HCT116 (cell line): ENCODE measurements at regions not wholly inside any gene's neighbourhood (a gene's known extent, or its start where the extent isn't known, plus 50 kb on each side); places are given as distances from the start of the nearest gene placed in this dataset.

Source experiments
- ATAC-seq: fragments of 200-7000 bp; cut with Tn5 transposase; 2 replicates; pipeline ENCODE4 v1.9.1; 2020; ENCODE audit warnings: mild to moderate bottlenecking, moderate library complexity
- BruUV-seq: library from RNA; stranded (reverse); fragments of 400-500 nt; replicated peaks from 2 replicates; lab custom pipeline; 2021; lab: Mats Ljungman, UMichigan
- CTCF ChIA-PET: fragments of 300-600 bp; sonication (Branson Sonifier 250); formaldehyde crosslinking; loops from one replicate; lab custom pipeline; 2021; ENCODE audit warnings: antibody characterized with exemption; lab: Charles Lee
- POLR2A ChIA-PET: fragments of 300-600, 350-600 bp; sonication (Branson Sonifier 250); formaldehyde crosslinking; loops from one replicate; lab custom pipeline; 2021; ENCODE audit warnings: antibody characterized with exemption; lab: Charles Lee
- RAD21 ChIA-PET, 2 experiments: fragments of 300-600 bp; sonication (Branson Sonifier 250); formaldehyde crosslinking; loops; one replicate each; lab custom pipeline; 2023; ENCODE audit warnings: low total read pairs in 2 of 2; ENCODE audit not compliant: uncharacterized antibody in 2 of 2, unreplicated experiment in 2 of 2, low non-redundant PET in 1 of 2; lab: Charles Lee
- DNase-seq: peaks from one replicate; pipeline ENCODE4 v3.0.0-alpha.2; 2010; ENCODE audit warnings: low read depth, low spot score
- H2AFZ ChIP-seq: fragments of 200-600 bp; shearing (Covaris generic), sonication (generic); 2 replicates; pipeline ENCODE4 v1.6.1; 2017; ENCODE audit warnings: low read depth, mixed run types, mixed read lengths, antibody characterized with exemption, low read length; ENCODE audit not compliant: poor library complexity, severe bottlenecking
- H3K27ac ChIP-seq: 2 replicates; pipeline ENCODE4 v1.5.1; 2012; ENCODE audit warnings: low read depth, low read length
- H3K27me3 ChIP-seq: fragments of 200-600 bp; sonication (generic); 2 replicates; pipeline ENCODE4 v1.6.1; 2016; ENCODE audit warnings: mixed run types, low read length, mixed read lengths; ENCODE audit not compliant: insufficient read depth
- H3K36me3 ChIP-seq, 2 experiments: fragments of 200-500 bp in 1 of 2; fragments of 200-600 bp in 1 of 2; sonication (Bioruptor generic) in 1 of 2; sonication (generic) in 1 of 2; 2 replicates each; pipeline versions ENCODE4 v1.5.1 to v1.6.1; 2014 to 2016; ENCODE audit warnings: low read length in 2 of 2, inconsistent platforms in 1 of 2, mixed read lengths in 1 of 2, mixed run types in 1 of 2; ENCODE audit not compliant: insufficient read depth in 2 of 2, control insufficient read depth in 1 of 2
- H3K4me1 ChIP-seq, 2 experiments: fragments of 200-600 bp in 1 of 2; sonication (generic) in 1 of 2; 2 replicates each; pipeline versions ENCODE4 v1.5.1 to v1.6.1; 2012 to 2017; ENCODE audit warnings: low read length in 2 of 2, inconsistent platforms in 1 of 2, mild to moderate bottlenecking in 1 of 2, mixed read lengths in 1 of 2, mixed run types in 1 of 2, moderate library complexity in 1 of 2; ENCODE audit not compliant: insufficient read depth in 2 of 2, control insufficient read depth in 1 of 2
- H3K4me2 ChIP-seq: fragments of 200-600 bp; sonication (generic); 2 replicates; pipeline ENCODE4 v1.6.1; 2017; ENCODE audit warnings: mixed run types, low read length, mixed read lengths
- H3K4me3 ChIP-seq, 2 experiments: fragments of 200-600 bp in 1 of 2; sonication (generic) in 1 of 2; replicated peaks in 1 of 2; 2 replicates each; pipeline ENCODE4 v1.5.1; 2011 to 2016; ENCODE audit warnings: low read length in 2 of 2, control low read depth in 1 of 2, low read depth in 1 of 2, mild to moderate bottlenecking in 1 of 2, mixed read lengths in 1 of 2, mixed run types in 1 of 2
- H3K79me2 ChIP-seq: fragments of 200-600 bp; sonication (generic); 2 replicates; pipeline ENCODE4 v1.6.1; 2017; ENCODE audit warnings: mild to moderate bottlenecking, mixed run types, low read length, moderate library complexity, mixed read lengths; ENCODE audit not compliant: insufficient read depth
- H3K9ac ChIP-seq: fragments of 200-600 bp; sonication (generic); 2 replicates; pipeline ENCODE4 v1.6.1; 2016; ENCODE audit warnings: low read length, mixed read lengths
- H3K9me2 ChIP-seq: fragments of 200-600 bp; sonication (generic), shearing (Covaris generic); 2 replicates; pipeline ENCODE4 v1.6.1; 2017; ENCODE audit warnings: mixed run types, mild to moderate bottlenecking, moderate library complexity; ENCODE audit not compliant: insufficient read depth
- H3K9me3 ChIP-seq, 2 experiments: fragments of 200-500 bp in 1 of 2; fragments of 200-600 bp in 1 of 2; sonication (Bioruptor generic) in 1 of 2; sonication (generic) in 1 of 2; 2 replicates each; pipeline ENCODE4 v1.6.1; 2014 to 2017; ENCODE audit warnings: low read length in 2 of 2, mixed read lengths in 2 of 2, inconsistent platforms in 1 of 2, low read depth in 1 of 2, mild to moderate bottlenecking in 1 of 2, mixed run types in 1 of 2, moderate library complexity in 1 of 2; ENCODE audit not compliant: control insufficient read depth in 1 of 2, insufficient read depth in 1 of 2
- H4K20me1 ChIP-seq: fragments of 200-600 bp; sonication (generic), shearing (Covaris generic); 2 replicates; pipeline ENCODE4 v1.6.1; 2017; ENCODE audit warnings: mixed run types, mild to moderate bottlenecking, moderate library complexity; ENCODE audit not compliant: insufficient read depth
- CBX3 ChIP-seq: IDR thresholded peaks from 2 replicates; pipeline ENCODE4 v1.6.1; 2012; ENCODE audit warnings: low read depth
- CEBPB ChIP-seq: IDR thresholded peaks from 2 replicates; pipeline ENCODE4 v1.6.1; 2012; ENCODE audit warnings: low read depth
- EGR1 ChIP-seq: IDR thresholded peaks from 2 replicates; pipeline ENCODE4 v1.6.1; 2012; ENCODE audit warnings: low read depth
- ELF1 ChIP-seq: IDR thresholded peaks from 2 replicates; pipeline ENCODE4 v1.6.1; 2012; ENCODE audit warnings: low read depth, borderline replicate concordance
- EZH2 ChIP-seq: fragments of 200-600 bp; sonication (generic); IDR thresholded peaks from 2 replicates; pipeline ENCODE4 v1.6.1; 2017; ENCODE audit warnings: antibody characterized with exemption, mixed run types
- EZH2phosphoT487 ChIP-seq: fragments of 200-600 bp; IDR thresholded peaks from 2 replicates; pipeline ENCODE4 v1.6.1; 2018; ENCODE audit warnings: antibody characterized with exemption, borderline replicate concordance
- FOSL1 ChIP-seq: IDR thresholded peaks from 2 replicates; pipeline ENCODE4 v1.6.1; 2012; ENCODE audit warnings: low read depth
- SIN3A ChIP-seq: IDR thresholded peaks from 2 replicates; pipeline ENCODE4 v1.6.1; 2012; ENCODE audit warnings: low read depth
- YY1 ChIP-seq: IDR thresholded peaks from 2 replicates; pipeline ENCODE4 v1.6.1; 2011; ENCODE audit warnings: low read length, low read depth, moderate library complexity, mild to moderate bottlenecking; ENCODE audit not compliant: insufficient replicate concordance; ENCODE audit errors: extremely low read depth
- ZNF274 ChIP-seq: fragments of 200-500 bp; sonication (Bioruptor generic); IDR thresholded peaks from 2 replicates; pipeline ENCODE4 v1.6.1; 2014; ENCODE audit warnings: mild to moderate bottlenecking, low read depth, low read length, inconsistent platforms
- intact Hi-C: fragments of 100-400 bp; cut with micrococcal nuclease; formaldehyde crosslinking; loops from 2 replicates; pipeline ENCODE4 v1.10.0; 2022
- TF ChIP-seq, protein P1 (sequence below): IDR thresholded peaks from 2 replicates; pipeline ENCODE4 v1.6.1; 2012
- TF ChIP-seq, protein P2 (sequence below): IDR thresholded peaks from 2 replicates; pipeline ENCODE4 v1.6.1; 2011; ENCODE audit warnings: mild to moderate bottlenecking, low read length, moderate library complexity; ENCODE audit not compliant: insufficient replicate concordance; ENCODE audit errors: extremely low read depth
- TF ChIP-seq, protein P3 (sequence below): IDR thresholded peaks from 2 replicates; pipeline ENCODE4 v1.6.1; 2012; ENCODE audit warnings: low read depth
- TF ChIP-seq, protein P4 (sequence below): IDR thresholded peaks from 2 replicates; pipeline ENCODE4 v1.6.1; 2012

DNA sequence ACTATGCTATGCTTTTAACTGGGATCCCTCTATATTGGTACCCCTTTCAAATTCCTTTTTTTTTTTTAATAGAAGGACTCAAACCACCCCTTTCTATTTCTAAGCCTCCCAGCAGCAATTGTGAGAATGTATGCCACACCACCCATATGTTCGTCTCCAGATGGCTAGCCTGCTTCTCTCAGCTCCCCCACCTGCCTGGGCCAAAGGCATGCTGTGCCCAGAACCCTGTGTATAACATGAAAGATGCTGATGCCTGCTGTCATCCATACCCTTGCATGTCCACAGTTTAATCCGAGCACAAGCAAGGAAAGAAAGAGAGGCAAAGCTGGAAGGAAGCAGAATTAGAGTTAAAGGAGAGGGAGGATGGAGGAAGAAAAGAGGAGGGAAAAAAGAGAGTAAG, 159.5 kb upstream of the CNTN6 start (continued):
- TF ChIP-seq FOSL1 = no peak
- TF ChIP-seq EGR1 = no peak

DNA sequence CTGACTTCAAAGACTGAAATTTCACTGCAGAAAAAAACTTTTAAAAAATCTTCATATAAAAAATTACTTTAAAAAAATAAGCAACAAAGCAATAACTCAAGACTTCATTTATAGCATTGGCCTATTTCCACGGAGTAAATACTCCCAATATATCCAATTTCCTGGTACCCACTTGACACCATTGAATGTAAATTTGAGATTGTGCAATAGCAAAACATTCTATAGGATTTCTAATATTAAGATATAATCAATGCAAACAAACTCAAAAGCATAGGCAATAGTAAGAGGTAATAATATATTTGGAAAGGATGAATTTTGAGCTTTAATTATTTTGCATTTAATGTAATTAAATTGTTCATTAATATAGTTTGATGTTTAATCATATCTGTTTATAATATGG, 148.0 kb upstream of the CNTN6 start:
- DNase-seq (no peak), ATAC-seq (no peak)
- CTCF ChIA-PET = no interaction called here
- TF ChIP-seq FOSL1 = no peak
- TF ChIP-seq CEBPB = no peak
- TF ChIP-seq EZH2phosphoT487 = no peak
- TF ChIP-seq SIN3A = no peak
- TF ChIP-seq EZH2 = no peak
- TF ChIP-seq ZNF274 = no peak
- TF ChIP-seq, protein P1, sequence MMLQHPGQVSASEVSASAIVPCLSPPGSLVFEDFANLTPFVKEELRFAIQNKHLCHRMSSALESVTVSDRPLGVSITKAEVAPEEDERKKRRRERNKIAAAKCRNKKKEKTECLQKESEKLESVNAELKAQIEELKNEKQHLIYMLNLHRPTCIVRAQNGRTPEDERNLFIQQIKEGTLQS = no peak
- TF ChIP-seq, protein P2, sequence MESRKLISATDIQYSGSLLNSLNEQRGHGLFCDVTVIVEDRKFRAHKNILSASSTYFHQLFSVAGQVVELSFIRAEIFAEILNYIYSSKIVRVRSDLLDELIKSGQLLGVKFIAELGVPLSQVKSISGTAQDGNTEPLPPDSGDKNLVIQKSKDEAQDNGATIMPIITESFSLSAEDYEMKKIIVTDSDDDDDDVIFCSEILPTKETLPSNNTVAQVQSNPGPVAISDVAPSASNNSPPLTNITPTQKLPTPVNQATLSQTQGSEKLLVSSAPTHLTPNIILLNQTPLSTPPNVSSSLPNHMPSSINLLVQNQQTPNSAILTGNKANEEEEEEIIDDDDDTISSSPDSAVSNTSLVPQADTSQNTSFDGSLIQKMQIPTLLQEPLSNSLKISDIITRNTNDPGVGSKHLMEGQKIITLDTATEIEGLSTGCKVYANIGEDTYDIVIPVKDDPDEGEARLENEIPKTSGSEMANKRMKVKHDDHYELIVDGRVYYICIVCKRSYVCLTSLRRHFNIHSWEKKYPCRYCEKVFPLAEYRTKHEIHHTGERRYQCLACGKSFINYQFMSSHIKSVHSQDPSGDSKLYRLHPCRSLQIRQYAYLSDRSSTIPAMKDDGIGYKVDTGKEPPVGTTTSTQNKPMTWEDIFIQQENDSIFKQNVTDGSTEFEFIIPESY = no peak
- TF ChIP-seq, protein P3, sequence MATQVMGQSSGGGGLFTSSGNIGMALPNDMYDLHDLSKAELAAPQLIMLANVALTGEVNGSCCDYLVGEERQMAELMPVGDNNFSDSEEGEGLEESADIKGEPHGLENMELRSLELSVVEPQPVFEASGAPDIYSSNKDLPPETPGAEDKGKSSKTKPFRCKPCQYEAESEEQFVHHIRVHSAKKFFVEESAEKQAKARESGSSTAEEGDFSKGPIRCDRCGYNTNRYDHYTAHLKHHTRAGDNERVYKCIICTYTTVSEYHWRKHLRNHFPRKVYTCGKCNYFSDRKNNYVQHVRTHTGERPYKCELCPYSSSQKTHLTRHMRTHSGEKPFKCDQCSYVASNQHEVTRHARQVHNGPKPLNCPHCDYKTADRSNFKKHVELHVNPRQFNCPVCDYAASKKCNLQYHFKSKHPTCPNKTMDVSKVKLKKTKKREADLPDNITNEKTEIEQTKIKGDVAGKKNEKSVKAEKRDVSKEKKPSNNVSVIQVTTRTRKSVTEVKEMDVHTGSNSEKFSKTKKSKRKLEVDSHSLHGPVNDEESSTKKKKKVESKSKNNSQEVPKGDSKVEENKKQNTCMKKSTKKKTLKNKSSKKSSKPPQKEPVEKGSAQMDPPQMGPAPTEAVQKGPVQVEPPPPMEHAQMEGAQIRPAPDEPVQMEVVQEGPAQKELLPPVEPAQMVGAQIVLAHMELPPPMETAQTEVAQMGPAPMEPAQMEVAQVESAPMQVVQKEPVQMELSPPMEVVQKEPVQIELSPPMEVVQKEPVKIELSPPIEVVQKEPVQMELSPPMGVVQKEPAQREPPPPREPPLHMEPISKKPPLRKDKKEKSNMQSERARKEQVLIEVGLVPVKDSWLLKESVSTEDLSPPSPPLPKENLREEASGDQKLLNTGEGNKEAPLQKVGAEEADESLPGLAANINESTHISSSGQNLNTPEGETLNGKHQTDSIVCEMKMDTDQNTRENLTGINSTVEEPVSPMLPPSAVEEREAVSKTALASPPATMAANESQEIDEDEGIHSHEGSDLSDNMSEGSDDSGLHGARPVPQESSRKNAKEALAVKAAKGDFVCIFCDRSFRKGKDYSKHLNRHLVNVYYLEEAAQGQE = no peak
- TF ChIP-seq, protein P4, sequence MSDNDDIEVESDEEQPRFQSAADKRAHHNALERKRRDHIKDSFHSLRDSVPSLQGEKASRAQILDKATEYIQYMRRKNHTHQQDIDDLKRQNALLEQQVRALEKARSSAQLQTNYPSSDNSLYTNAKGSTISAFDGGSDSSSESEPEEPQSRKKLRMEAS = no peak
- TF ChIP-seq YY1 = no peak
- no peak for TF ChIP-seq EGR1
- no peak for TF ChIP-seq ELF1
- no peak for TF ChIP-seq CBX3
- no TSS peak for BruUV-seq
- no peak overlapping the region for H3K9ac ChIP-seq
- H3K27me3 ChIP-seq = no peaks in the 10 kb centered on the region
- H3K79me2 ChIP-seq = no peaks in the 10 kb centered on the region
- H3K4me3 ChIP-seq = no peak overlapping the region
- RAD21 ChIA-PET = no interaction called here
- no peak overlapping the region for H3K4me2 ChIP-seq
- POLR2A ChIA-PET = no interaction called here
- no peaks in the 10 kb centered on the region for H3K4me1 ChIP-seq
- no peaks in the 10 kb centered on the region for H3K36me3 ChIP-seq
- H3K9me3 ChIP-seq = peaks cover 2 to 11% of the 10 kb centered on the region in 2 experiments; a peak in 3 of 4 replicates
- intact Hi-C loops = no loop called here
- H4K20me1 ChIP-seq = no peaks in the 10 kb centered on the region
- no peak overlapping the region for H3K27ac ChIP-seq
- H2AFZ ChIP-seq = no peak overlapping the region
- H3K9me2 ChIP-seq = no peaks in the 10 kb centered on the region
